H9 (cell line): ENCODE measurements at regions not wholly inside any gene's neighbourhood (a gene's known extent, or its start where the extent isn't known, plus 50 kb on each side); places are given as distances from the start of the nearest gene placed in this dataset.

Experiments
- DNase-seq: peaks from one replicate; pipeline ENCODE4 v3.0.0-alpha.2; 2017
- H2AFZ ChIP-seq: one replicate; pipeline ENCODE4 v1.6.1; 2013; ENCODE audit warnings: mild to moderate bottlenecking, low read length, control low read depth, moderate library complexity
- H2AK5ac ChIP-seq: 2 replicates; pipeline ENCODE4 v1.6.1; 2013; ENCODE audit warnings: low read length, control low read depth, mixed read lengths; ENCODE audit not compliant: insufficient read length
- H2BK120ac ChIP-seq: one replicate; pipeline ENCODE4 v1.6.1; 2013; ENCODE audit warnings: low read depth, mild to moderate bottlenecking, low read length, control low read depth, inconsistent platforms; ENCODE audit not compliant: poor library complexity, severe bottlenecking
- H2BK12ac ChIP-seq: 2 replicates; pipeline ENCODE4 v1.6.1; 2013; ENCODE audit warnings: low read length, control low read depth, mixed read lengths, low read depth; ENCODE audit not compliant: insufficient read length
- H2BK15ac ChIP-seq: 2 replicates; pipeline ENCODE4 v1.6.1; 2013; ENCODE audit warnings: low read depth, low read length, control low read depth
- H2BK20ac ChIP-seq: one replicate; pipeline ENCODE4 v1.6.1; 2013; ENCODE audit warnings: low read depth, mild to moderate bottlenecking, low read length, control low read depth, inconsistent platforms; ENCODE audit not compliant: poor library complexity, severe bottlenecking
- H2BK5ac ChIP-seq: 2 replicates; pipeline ENCODE4 v1.6.1; 2013; ENCODE audit warnings: low read length, control low read depth, mixed read lengths; ENCODE audit not compliant: insufficient read length
- H3K14ac ChIP-seq: 2 replicates; pipeline ENCODE4 v1.6.1; 2013; ENCODE audit warnings: low read length, control low read depth; ENCODE audit not compliant: insufficient read depth
- H3K18ac ChIP-seq: 2 replicates; pipeline ENCODE4 v1.6.1; 2013; ENCODE audit warnings: low read depth, mild to moderate bottlenecking, mixed read lengths, low read length, control low read depth; ENCODE audit not compliant: insufficient read length
- H3K23ac ChIP-seq: 2 replicates; pipeline ENCODE4 v1.6.1; 2013; ENCODE audit warnings: low read length, control low read depth, mixed read lengths, low read depth; ENCODE audit not compliant: insufficient read length
- H3K23me2 ChIP-seq: 2 replicates; pipeline ENCODE4 v1.6.1; 2013; ENCODE audit warnings: low read depth, mild to moderate bottlenecking, mixed read lengths, low read length, control low read depth; ENCODE audit not compliant: insufficient read length, poor library complexity, severe bottlenecking
- H3K27ac ChIP-seq: 2 replicates; pipeline ENCODE4 v1.5.1; 2013; ENCODE audit warnings: low read length, control low read depth, mixed read lengths, low read depth; ENCODE audit not compliant: insufficient read length
- H3K27me3 ChIP-seq: 2 replicates; pipeline ENCODE4 v1.6.1; 2013; ENCODE audit warnings: low read length, control low read depth, inconsistent platforms; ENCODE audit not compliant: insufficient read depth
- H3K4ac ChIP-seq: 2 replicates; pipeline ENCODE4 v1.6.1; 2013; ENCODE audit warnings: low read depth, mild to moderate bottlenecking, control low read depth, inconsistent platforms, low read length, moderate library complexity
- H3K4me1 ChIP-seq: 2 replicates; pipeline ENCODE4 v1.6.1; 2013; ENCODE audit warnings: low read length, control low read depth, inconsistent platforms; ENCODE audit not compliant: insufficient read depth
- H3K4me2 ChIP-seq: 2 replicates; pipeline ENCODE4 v1.6.1; 2013; ENCODE audit warnings: low read length, control low read depth, mixed read lengths; ENCODE audit not compliant: insufficient read length, insufficient read depth
- H3K56ac ChIP-seq: 2 replicates; pipeline ENCODE4 v1.6.1; 2013; ENCODE audit warnings: low read depth, mild to moderate bottlenecking, mixed read lengths, low read length, control low read depth; ENCODE audit not compliant: insufficient read length
- H3K79me1 ChIP-seq: 2 replicates; pipeline ENCODE4 v1.6.1; 2013; ENCODE audit warnings: low read depth, mild to moderate bottlenecking, moderate library complexity, low read length, control low read depth, inconsistent platforms; ENCODE audit not compliant: insufficient read depth, poor library complexity, severe bottlenecking
- H3K79me2 ChIP-seq: 2 replicates; pipeline ENCODE4 v1.6.1; 2013; ENCODE audit warnings: low read length, control low read depth, inconsistent platforms; ENCODE audit not compliant: insufficient read depth
- H3K9ac ChIP-seq: 2 replicates; pipeline ENCODE4 v1.6.1; 2013; ENCODE audit warnings: low read length, control low read depth, mixed read lengths; ENCODE audit not compliant: insufficient read length; ENCODE audit errors: extremely low read depth
- H3K9me3 ChIP-seq: one replicate; pipeline ENCODE4 v1.6.1; 2013; ENCODE audit warnings: low read depth, low read length, inconsistent platforms; ENCODE audit not compliant: control insufficient read depth
- H3T11ph ChIP-seq: one replicate; pipeline ENCODE4 v1.6.1; 2013; ENCODE audit warnings: mild to moderate bottlenecking, low read length, control low read depth, inconsistent platforms
- H4K20me1 ChIP-seq: one replicate; pipeline ENCODE4 v1.6.1; 2013; ENCODE audit not compliant: control insufficient read depth, insufficient read length, insufficient read depth
- H4K5ac ChIP-seq: 2 replicates; pipeline ENCODE4 v1.6.1; 2013; ENCODE audit warnings: low read depth, mild to moderate bottlenecking, mixed read lengths, low read length, control low read depth; ENCODE audit not compliant: insufficient read length
- H4K8ac ChIP-seq: replicated peaks from 2 replicates; pipeline ENCODE4 v1.6.1; 2013; ENCODE audit warnings: low read length, control low read depth, mixed read lengths, low read depth; ENCODE audit not compliant: insufficient read length
- H4K91ac ChIP-seq: 2 replicates; pipeline ENCODE4 v1.6.1; 2013; ENCODE audit warnings: low read depth, mild to moderate bottlenecking, moderate library complexity, mixed read lengths, low read length, control low read depth; ENCODE audit not compliant: insufficient read length
- H3K27ac Mint-ChIP-seq, 3 experiments: 2 replicates in 2 of 3; 3 replicates in 1 of 3; pipeline ENCODE4 v1.8.0; 2020 to 2021; ENCODE audit warnings: mixed read lengths in 3 of 3, mild to moderate bottlenecking in 1 of 3, moderate library complexity in 1 of 3
- H3K27me3 Mint-ChIP-seq: 2 replicates; pipeline ENCODE4 v1.8.0; 2021; ENCODE audit warnings: low read depth, mild to moderate bottlenecking, moderate library complexity, mixed read lengths
- H3K36me3 Mint-ChIP-seq, 3 experiments: 2 replicates in 2 of 3; 3 replicates in 1 of 3; pipeline ENCODE4 v1.8.0; 2020 to 2021; ENCODE audit warnings: low read depth in 3 of 3, mixed read lengths in 3 of 3; ENCODE audit not compliant: insufficient read depth in 1 of 3
- H3K4me1 Mint-ChIP-seq, 2 experiments: 2 replicates each; pipeline ENCODE4 v1.8.0; 2020; ENCODE audit warnings: mixed read lengths in 2 of 2
- H3K4me3 Mint-ChIP-seq, 2 experiments: 2 replicates in 1 of 2; 3 replicates in 1 of 2; pipeline ENCODE4 v1.8.0; 2020 to 2021; ENCODE audit warnings: mild to moderate bottlenecking in 2 of 2, mixed read lengths in 2 of 2, moderate library complexity in 1 of 2
- H3K9me3 Mint-ChIP-seq, 2 experiments: 2 replicates in 1 of 2; 3 replicates in 1 of 2; pipeline ENCODE4 v1.8.0; 2020; ENCODE audit warnings: mild to moderate bottlenecking in 2 of 2, mixed read lengths in 2 of 2, moderate library complexity in 1 of 2
- CTCF ChIP-seq: fragments of 200-600 bp; sonication (generic); conservative IDR thresholded peaks from 3 replicates; pipeline ENCODE4 v1.8.0; 2021; ENCODE audit warnings: antibody characterized with exemption, mild to moderate bottlenecking
- WGBS: extraction: QIAGEN DNeasy Blood & Tissue Kit; methylation state at CpG from one replicate; pipeline ENCODE4 v1.1.7; 2013; ENCODE audit warnings: missing lambda C conversion rate, low lambda C conversion rate, mixed read lengths; ENCODE audit not compliant: insufficient read length; ENCODE audit errors: extremely low coverage; 5-methylcytosine and 5-hydroxymethylcytosine counted together

- no CpG with 5 or more reads among the region's 4 CpGs for WGBS
- H3K4ac ChIP-seq: no peak overlapping the region
Observed at GRCh38 chr3:25281041-25281731, 146.9 kb upstream of the RARB start.

More at GRCh38 chr3:25281041-25281731, 146.9 kb upstream of the RARB start:
- no peak overlapping the region for H3T11ph ChIP-seq
- no peak overlapping the region for H4K91ac ChIP-seq
- no peak overlapping the region for H3K14ac ChIP-seq
- H3K56ac ChIP-seq: no peak overlapping the region
- H3K27ac ChIP-seq: no peak overlapping the region
- H2AFZ ChIP-seq: no peak overlapping the region
- H3K18ac ChIP-seq: no peak overlapping the region
- no peak overlapping the region for H2BK120ac ChIP-seq
- H3K79me2 ChIP-seq: no peaks in the 10 kb centered on the region
- H3K4me1 ChIP-seq: no peaks in the 10 kb centered on the region
- H2BK5ac ChIP-seq: no peak overlapping the region
- H3K23me2 ChIP-seq: no peaks in the 10 kb centered on the region
- H2AK5ac ChIP-seq: no peak overlapping the region
- no peaks in the 10 kb centered on the region; a peak in 2 of 5 replicates for H3K9me3 Mint-ChIP-seq
- H3K9me3 ChIP-seq: no peaks in the 10 kb centered on the region
- DNase-seq: no peak
- peaks cover 0 to under 1% (median 0%) of the 10 kb centered on the region in 3 experiments; a peak in 1 of 7 replicates for H3K36me3 Mint-ChIP-seq
- TF ChIP-seq CTCF: no peak
- H3K4me2 ChIP-seq: no peak overlapping the region
- no peaks in the 10 kb centered on the region for H3K27me3 Mint-ChIP-seq
- H4K20me1 ChIP-seq: no peaks in the 10 kb centered on the region
- no peak overlapping the region for H3K4me3 Mint-ChIP-seq
- peaks cover 0 to 2% of the 10 kb centered on the region in 2 experiments; a peak in 1 of 4 replicates for H3K4me1 Mint-ChIP-seq
- H3K27me3 ChIP-seq: no peaks in the 10 kb centered on the region
- H2BK15ac ChIP-seq: no peak overlapping the region
- no peak overlapping the region for H2BK20ac ChIP-seq
- no peak overlapping the region for H3K27ac Mint-ChIP-seq
- no peaks in the 10 kb centered on the region for H3K79me1 ChIP-seq
- no peak overlapping the region for H4K5ac ChIP-seq
- H3K9ac ChIP-seq: no peak overlapping the region
- no peak overlapping the region for H4K8ac ChIP-seq
- no peak overlapping the region for H3K23ac ChIP-seq
- no peak overlapping the region for H2BK12ac ChIP-seq
